Ovary (tissue), 3 donors: ENCODE measurements at regions not wholly inside any gene's neighbourhood (a gene's known extent, or its start where the extent isn't known, plus 50 kb on each side); places are given as distances from the start of the nearest gene placed in this dataset.

Experiments used
- EP300 ChIP-seq: sonication (generic); formaldehyde crosslinking; IDR thresholded peaks from one replicate; pipeline ENCODE4 v1.6.1; 2017; ENCODE audit warnings: antibody characterized with exemption
- POLR2A ChIP-seq: fragments of 450-650 bp; IDR thresholded peaks from one replicate; pipeline ENCODE4 v1.6.1; 2017; ENCODE audit warnings: antibody characterized with exemption, mild to moderate bottlenecking, moderate library complexity
- TF ChIP-seq, protein P1 (sequence below), 3 donors: fragments of 450-650 bp in 2 of 3; fragments of 200-600 bp in 1 of 3; IDR thresholded peaks; one replicate each; pipeline versions ENCODE4 v1.5.1 to v1.8.0; 2016 to 2022; ENCODE audit warnings: antibody characterized with exemption in 3 of 3, mild to moderate bottlenecking in 1 of 3
- donor health status: DM: no; HTN: no; CAD: no.

DNA sequence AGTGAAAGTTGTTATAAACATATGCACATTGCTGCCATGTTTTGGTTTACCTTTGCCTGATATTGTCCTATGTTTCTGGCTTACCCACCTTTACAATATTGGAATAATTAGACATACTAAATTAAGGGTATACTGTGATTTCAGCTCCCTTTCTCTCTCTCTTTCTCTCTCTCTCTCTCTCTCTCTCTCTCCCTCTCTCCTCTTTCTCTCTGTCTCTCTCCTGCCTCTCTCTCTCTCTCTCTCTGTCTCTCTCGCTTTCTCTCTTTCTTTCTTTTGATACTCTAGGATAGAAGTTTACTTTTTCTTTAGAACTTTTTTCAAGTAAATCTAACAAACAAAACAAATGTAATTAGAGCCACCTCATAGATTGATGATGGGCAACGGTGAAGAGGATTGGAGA lies 239.6 kb downstream of the TMEM161B start:
- TF ChIP-seq EP300 (no peak), POLR2A (no peak)
- TF ChIP-seq, protein P1, sequence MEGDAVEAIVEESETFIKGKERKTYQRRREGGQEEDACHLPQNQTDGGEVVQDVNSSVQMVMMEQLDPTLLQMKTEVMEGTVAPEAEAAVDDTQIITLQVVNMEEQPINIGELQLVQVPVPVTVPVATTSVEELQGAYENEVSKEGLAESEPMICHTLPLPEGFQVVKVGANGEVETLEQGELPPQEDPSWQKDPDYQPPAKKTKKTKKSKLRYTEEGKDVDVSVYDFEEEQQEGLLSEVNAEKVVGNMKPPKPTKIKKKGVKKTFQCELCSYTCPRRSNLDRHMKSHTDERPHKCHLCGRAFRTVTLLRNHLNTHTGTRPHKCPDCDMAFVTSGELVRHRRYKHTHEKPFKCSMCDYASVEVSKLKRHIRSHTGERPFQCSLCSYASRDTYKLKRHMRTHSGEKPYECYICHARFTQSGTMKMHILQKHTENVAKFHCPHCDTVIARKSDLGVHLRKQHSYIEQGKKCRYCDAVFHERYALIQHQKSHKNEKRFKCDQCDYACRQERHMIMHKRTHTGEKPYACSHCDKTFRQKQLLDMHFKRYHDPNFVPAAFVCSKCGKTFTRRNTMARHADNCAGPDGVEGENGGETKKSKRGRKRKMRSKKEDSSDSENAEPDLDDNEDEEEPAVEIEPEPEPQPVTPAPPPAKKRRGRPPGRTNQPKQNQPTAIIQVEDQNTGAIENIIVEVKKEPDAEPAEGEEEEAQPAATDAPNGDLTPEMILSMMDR (IDR thresholded peaks at IDR 0.05): no peak
